NCI-H1417 treated with DMSO at 0.1 percent for 48 hours (cell line): ENCODE measurements at regions not wholly inside any gene's neighbourhood (a gene's known extent, or its start where the extent isn't known, plus 50 kb on each side); places are given as distances from the start of the nearest gene placed in this dataset.
"Not testable (repeated sequence)": the region's sequence is repeated elsewhere in the genome, so short reads cannot be mapped to it uniquely, and the experiment has no call there.

Experiments
- DNase-seq: peaks from one replicate; lab custom pipeline; 2025; lab: John Stamatoyannopoulos, UW

DNA sequence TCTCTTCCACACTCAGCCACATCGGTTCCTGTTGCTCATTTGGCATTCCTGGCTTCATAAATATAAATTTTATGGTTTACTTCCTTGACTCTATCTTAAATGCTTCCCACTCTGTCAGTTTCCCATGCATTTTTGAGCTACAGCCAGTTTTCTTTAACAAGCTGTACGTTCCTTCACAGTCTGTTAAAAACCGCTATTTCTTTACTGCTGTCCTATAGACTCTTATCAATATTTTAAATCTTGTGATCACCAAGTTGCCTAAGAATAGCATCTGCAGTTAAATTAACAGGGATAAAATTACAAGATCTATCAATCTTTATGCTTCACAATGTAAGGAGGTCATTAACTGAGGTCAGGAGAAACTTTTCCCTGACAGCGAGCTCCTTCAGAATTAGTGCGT is 103.1 kb upstream of the RHOBTB1 start:
- no peak for DNase-seq

DNA sequence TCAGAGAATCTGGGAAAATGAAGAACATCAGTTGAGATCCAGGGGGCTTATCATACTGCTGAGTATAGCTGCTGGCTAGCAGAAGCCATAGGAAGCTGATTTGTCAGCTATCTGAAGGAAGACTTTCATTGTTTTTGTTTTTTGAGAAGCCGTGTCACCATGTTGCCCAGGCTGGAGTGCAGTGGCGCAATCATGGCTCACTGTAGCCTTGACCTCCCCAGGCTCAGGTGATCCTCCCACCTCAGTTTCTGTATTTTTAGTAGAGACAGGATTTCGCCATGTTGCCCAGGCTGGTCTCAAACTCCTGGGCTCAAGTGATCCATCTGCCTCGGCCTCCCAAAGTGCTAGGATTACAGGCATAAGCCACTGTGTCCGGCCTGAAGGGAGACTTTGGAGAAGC is 101.5 kb upstream of the RHOBTB1 start:
- DNase-seq, result not testable (repeated sequence)

DNA sequence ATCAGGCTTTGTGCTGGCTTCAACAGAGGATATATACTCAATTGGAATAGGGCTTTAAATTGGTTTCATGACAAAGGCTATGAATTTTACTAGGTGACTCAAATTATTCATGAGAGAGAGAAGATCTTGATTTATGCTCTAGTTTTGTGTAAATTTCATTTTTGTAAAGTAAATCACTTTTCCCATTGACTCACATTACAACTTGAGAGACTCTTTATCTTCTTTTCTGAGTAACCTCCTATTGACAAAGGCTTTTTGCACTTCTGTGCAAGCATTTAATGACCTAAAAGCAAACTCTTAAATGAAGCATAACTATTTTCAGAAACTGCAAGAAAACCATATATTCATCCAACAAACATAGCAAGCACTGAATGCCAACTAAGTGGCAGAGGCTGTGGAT is 98.5 kb upstream of the RHOBTB1 start:
- no peak for DNase-seq

DNA sequence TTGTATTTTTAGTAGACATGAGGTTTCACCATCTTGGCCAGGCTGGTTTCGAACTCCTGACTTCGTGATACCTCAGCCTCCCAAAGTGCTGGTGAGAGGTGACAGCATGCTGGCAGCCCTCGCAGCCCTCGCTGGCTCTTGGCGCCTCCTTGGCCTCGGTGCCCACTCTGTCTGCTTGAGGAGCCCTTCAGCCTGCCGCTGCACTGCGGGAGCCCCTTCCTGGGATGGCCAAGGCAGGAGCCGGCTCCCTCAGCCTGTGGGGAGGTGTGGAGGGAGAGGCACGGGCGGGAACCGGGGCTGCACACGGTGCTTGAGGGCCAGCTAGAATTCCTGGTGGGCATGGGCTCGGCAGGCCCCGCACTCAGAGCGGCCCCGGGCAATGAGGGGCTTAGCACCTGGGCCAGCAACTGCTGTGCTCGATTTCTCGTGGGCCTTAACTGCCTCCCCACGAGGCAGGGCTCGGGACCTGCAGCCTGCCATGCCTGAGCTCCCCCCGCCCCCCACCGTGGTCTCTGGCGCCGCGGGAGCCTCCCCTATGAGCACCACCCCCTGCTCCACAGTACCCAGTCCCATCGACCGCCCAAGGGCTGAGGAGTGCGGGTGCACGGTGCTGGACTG is 96.5 kb upstream of the RHOBTB1 start:
- no peak for DNase-seq

DNA sequence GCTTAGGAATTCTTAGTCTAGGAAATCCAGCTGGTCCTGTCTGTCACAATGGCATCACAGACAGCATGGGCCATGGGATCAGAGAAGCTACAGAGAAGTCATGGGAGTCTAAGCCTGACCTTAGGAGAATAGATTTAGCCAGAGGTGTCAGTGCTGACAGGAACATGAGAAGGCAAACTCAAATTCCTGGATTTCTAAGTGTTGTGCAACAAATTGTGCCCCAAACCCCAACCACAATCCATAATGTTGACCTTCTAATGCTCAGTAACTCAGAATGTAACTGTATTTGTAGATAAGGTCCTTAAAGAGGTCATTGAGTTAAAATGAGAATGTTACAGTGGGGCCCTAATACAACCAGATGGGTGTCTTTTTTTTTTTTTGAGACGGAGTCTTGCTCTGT is 95.9 kb upstream of the RHOBTB1 start:
- DNase-seq, result no peak

DNA sequence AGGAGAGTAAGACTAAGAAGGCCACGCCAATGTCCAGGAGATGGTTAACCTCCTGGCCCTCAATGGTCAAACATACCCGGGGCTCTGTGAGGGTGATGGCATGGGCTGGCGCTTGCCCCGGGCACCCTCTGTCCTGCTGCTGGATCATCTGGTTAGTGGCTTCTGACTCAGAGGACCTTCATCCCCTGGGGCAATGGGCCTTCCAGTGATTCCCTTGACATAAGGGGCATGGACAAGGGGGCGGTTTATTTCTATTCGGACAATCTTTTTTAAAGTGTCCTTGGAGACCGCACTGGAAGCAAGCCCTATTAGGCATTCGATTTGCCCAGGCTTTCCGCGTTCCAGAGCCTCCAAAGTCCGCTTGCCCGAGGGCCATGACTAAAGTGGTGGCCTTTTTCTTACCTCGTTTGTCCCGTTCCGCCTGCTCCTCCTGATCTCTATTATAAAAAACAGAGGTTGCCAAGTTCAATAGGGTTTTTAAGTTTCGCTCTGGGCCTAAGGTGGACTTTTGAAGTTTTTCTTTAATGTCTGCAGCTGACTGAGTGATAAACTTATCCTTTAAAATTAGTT is 93.4 kb upstream of the RHOBTB1 start:
- DNase-seq, result not testable (repeated sequence)

DNA sequence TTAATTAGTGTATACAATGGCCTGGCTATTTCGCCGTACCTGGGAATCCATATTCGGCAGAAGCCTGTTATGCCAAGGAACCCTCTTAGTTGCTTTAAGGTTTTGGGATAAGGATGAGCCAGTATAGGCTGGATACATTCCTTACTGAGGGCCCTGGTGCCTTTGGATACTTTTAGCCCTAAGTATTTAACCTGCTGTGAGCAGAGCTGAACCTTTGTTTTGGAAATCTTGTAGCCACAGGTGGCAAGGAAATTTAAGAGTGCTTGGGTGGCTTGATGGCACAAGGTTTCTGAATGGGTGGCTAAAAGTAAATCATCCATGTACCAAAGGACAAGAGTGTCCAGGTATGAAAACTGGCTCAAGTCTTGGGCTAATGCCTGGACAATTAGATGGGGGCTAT is 92.2 kb upstream of the RHOBTB1 start:
- not testable (repeated sequence) for DNase-seq

DNA sequence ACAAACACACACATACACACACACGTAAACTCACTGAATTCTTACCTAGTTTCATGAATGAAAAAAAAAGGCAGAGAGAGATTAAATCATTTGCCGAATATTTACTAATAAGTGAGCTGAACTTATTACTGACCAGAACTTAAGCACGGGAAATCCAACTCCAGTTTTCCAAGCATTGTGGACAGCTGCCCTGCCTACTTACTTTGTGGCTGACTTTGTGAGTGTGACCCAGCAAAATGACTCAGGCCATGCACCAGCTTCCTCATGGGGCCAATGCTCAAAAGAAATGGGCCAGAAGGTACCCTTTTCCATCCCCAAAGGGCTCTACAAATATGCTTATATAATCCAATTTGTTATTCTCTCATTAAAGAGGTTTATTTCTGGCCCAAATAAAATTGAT is 87.4 kb upstream of the RHOBTB1 start:
- DNase-seq, result no peak

DNA sequence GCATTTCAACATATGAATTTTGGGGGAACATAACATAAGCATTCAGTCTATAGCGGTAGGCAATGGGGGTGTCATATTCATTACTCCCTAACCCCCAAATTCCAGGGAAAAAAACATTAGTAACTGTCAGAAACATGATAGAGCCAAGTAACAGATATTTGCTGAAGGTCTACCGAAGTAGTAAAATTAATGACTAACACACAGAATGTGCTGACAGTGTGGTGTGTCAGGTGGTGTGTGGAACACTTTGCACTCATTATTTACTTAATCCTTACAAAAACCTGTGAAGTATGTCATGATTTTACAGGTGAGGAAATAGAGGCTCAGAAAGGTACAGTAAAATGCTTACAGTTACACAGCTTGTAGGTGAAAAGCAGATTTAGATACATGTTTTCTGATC is 85.4 kb upstream of the RHOBTB1 start:
- no peak for DNase-seq

DNA sequence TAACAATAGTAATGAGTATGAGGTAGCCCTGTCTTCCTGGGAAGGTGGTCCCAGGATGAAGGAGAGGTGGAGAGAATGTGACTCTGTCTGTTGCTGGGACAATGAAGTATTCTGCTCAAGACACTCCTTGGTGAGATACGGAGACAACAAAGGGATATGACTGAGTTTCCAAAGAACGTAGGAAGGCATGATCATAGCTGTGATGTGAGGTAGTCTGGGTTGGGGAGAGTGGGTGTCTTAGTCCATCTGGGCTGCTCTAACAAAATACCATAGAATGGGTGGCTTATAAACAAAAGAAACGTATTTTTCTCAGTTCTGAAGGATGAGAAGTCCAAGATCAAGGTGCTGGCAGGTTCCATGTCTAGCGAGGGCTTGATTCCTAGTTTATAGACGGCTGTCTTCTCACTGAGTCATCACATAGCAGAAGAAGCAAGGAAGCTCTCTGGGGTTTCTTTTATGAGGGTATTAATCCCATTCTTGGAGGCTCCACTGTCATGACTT is 84.9 kb upstream of the RHOBTB1 start:
- DNase-seq, result no peak

DNA sequence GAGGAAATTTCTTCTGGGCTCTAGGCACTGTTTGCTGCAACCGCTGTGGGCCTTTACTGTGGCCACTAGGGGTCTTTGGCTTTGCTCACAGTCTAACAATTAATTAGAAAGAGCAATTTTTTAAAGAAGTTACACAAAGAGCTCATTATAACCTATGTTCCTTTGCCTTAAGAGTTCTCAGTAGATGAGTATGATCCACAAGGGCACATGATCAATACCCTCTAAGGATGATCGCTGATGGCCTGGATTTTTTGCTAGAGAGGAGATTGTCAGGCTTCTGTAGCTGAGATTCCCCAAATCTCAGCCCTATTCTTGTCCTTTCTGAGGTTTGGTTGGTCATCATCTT is 80.8 kb upstream of the RHOBTB1 start:
- no peak for DNase-seq

DNA sequence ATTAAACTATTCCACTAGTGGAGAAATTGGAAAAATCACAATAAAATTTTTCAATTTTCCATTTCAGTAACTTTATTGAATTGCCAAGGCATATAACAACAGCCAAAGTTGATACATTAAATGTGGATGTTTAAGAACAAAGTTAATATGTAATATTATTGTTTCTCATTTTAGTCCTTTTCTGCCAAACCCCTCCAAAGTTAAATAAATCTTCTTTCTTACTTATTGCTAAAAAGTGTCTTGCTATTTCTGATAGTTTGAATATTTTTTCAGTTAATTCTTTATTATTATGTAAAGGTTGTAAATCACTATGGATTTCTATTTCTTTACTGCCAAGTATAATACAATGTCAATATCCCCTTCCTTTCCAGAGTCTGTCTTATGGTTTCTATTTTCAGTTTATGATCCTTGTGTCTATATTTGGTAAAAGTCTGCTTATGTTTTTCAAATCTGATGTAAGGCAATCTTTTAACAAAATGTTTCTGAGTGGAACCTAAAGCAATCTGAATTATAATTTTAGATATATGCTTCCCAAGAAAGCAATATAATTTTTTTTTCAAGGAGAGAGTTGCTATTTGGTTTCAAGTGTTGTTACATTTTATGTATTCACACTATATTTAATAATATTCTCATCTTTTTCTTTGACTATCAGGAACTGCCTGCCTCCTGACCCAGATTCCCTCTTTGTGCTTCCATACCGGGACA is 80.3 kb upstream of the RHOBTB1 start:
- DNase-seq, result no peak

DNA sequence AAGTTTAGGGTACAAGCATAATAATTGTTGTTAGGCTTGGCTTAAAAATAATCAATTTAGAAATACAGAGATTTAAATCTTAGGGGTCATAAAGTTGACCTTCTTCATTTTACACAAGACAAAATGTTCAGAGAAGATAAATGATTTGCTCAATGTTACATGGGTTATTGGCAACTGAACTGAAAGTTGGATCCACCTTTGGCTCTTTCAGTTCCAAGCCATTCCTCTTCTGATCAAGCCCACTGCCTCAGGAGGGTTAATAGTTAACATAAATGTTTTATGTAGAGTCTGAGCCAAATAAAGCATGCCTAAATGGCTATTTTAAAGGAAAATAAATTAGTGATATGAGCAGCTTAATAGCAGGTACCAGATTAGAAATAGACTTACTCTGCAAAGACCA is 79.1 kb upstream of the RHOBTB1 start:
- DNase-seq, result no peak

DNA sequence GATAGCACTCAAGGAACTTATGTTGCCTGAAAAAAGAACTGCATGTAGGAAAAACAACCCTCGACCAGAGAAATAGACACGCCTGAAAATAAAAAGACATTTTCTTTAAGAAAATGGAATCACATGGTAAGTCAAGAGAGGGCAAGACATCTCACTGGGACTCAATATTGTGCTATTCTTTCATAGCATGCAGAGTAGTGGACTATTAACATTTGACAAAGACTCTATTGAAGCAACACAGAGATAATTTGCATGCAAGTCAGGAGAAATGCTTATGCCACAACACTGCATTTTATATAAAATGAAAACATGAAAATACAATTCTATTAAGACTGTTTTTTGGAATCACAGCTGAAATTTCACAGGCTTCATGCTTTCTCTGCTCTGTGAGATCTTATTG is 77.9 kb upstream of the RHOBTB1 start:
- DNase-seq, result no peak

DNA sequence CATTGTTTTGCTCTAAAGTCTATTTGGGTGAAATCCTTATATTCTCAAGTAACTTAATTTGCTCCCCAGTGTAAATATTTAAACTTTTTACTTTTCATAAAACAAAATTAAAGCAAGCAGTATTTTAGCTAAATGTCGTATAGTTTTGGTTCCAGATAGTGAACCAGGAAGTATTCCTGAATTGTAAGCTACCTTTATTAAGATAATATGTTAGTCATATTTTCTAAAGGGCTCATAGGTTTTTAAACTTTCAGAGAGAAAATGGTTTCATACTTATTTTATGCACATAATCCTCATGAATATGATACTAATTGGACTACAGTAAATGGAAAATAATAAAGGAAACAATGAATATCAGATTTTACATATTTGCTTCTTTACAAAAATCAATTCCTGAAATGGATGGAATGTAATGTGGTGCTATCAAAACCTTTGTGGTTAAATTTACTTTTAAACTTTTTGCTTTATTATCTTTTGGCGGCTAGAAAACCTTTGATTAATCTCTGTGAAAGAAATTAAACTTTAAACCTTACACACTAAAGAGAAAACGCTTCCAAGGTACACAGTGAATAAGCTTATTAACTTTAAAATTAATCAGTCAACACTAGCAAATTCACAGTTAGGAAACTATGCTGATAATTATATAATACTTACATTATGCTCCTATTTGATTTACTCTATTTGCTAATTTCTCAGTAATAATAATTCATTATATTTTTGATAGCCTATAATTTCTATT is 76.6 kb upstream of the RHOBTB1 start:
- no peak for DNase-seq

DNA sequence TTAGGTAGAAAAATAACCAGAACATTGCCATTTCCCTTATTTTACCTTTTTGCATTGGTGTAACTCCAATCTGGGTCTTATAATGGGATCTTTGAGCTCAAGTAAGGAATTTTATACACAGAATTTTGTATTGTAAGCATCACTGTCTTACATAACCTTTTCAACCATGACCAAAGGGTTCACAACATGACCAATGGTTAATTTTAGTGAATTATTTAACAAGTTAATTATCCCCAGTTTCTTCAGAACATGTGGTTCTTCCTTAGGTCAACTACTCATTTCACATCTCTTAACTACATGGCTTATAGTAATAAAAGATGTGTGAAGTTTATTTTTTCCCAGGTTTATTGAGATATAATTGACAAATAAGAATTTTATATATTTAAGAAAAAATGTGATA is 74.2 kb upstream of the RHOBTB1 start:
- no peak for DNase-seq

DNA sequence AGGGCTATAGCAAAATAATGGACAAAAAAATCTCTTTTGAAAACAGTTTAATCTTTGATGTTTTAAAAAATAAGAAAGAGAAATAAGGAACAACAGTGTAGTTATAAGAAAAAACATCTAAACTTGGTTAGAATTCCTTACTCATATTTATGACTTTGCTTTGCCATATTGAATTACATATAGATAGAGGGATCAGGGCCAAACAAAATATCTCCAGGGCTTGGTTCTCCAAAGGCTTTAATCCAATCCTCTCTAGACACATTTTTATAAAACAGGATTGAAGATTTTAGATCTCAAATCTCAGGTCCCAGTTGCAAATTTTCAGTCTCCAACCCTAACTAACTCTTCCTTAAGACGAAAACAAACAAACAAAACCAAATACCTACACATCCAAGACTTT is 72.6 kb upstream of the RHOBTB1 start:
- DNase-seq, result no peak

DNA sequence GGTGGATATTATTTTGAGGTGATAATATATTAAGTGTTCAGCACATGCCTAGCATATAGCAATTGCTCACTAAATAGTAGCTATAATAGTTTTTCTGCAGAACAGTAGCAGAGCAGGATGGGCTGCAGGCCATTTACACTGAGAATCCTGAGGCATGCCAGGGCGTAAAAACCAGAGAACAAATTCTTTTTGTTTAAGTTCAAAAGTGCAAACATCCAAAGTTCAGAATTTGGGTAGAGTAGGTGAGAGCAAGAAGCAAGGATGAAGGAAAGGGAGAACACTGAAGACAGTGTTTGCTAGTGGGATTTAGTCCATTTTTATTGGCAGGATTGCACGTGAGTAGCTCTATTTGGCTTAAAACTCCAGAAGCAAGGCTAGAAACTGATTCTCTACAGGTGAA is 72.0 kb upstream of the RHOBTB1 start:
- no peak for DNase-seq

DNA sequence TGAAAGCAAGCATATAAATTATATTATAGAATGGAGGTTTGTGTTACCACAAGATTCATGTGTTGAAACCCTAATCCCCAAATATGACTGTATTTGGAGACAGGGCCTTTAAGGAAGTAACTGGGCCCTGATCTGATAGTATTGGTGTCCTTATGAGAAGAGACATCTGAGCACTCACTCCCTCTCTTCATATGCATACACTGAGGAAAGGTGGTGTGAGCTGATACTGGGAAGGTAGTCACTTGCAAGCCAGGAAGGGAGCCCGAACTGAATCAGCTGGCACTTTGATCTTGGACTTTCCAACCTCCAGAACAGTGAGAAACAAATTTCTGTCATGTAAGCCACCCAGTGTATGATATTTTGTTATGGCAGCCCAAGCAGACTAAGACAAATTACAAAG is 66.9 kb upstream of the RHOBTB1 start:
- no peak for DNase-seq

DNA sequence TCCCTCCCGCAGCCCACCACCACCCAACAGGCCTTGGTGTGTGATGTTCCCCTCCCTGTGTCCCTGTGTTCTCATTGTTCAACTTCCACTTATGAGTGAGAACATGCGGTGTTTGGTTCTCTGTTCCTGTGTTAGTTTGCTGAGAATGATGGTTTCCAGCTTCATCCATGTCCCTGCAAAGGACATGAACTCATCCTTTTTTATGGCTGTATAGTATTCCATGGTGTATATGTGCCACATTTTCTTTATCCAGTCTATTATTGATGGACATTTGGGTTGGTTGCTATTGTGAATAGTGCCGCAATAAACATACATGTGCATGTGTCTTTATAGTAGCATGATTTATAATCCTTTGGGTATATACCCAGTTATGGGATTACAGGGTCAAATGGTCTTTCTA is 59.1 kb upstream of the RHOBTB1 start:
- not testable (repeated sequence) for DNase-seq

DNA sequence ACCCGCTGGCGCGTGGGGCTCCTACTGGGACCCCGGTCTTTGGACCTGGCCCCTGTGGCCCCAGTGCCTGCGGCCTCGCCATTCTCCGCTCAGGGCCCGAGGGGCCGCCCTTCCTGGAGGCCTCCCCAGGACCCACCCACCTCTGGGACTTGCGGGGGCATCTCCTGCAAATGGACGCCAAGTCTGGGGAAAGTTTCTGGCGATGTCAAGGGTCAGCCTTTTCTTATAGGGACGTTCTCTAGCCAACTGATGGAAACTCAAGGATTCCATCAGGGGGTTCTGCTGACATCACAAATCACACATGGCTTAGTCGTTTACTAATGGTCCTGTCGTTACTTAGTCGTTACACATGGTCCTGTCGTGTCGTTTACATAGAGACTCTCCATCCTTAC is 57.7 kb upstream of the RHOBTB1 start:
- DNase-seq, result no peak

DNA sequence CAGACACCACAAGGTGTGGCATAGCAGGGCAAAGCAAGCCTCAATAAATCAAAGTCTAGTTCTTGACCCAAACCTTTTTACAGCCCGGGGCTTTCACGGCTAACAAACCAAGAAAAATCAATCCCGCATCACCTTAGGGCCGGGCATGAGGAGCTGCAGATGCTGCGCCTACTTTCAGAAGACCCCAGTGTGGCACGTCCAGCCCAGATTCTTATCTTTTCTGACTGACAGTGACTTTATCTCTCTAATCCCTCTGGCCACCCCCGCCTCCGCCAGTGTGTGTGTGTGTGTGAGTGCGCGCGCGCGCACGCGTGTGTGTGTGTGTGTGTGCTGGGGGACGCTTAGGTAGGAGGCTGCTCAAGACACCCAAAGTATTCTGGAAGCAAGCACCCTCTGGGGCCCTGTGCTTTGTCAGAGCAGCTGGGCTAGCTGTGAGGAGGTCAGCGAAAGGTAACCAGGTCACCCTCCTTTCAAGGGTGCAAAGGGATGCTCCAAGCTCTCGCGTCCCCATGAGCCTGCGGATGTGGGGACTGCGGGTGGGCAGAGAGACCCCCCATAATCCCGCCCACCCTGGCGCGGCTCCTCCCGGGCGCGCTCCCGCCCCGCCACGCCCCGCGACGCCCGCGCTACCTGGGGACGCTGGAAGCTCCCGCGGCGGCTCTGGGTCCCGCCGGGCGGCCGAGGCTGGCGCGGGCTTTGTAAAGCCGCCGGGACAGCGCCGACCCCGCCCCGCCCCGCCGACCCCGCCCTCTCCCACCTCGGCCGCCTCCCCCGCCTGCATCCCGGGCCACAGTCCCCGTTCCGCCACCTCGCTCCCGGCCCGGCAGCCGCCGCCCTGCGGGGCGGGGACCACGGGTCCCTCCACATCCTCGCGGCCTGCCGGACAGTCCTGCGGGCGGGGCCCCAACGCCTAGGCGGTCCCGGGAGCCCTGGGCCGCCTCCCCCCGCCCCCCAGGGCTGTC is 57.1 kb upstream of the RHOBTB1 start:
- no peak for DNase-seq
